T-helper 1 cell treated with Interleukin-12 subunit alpha and Interleukin-12 subunit beta and Interleukin-4 antibody, amounts not matched to agents 30 μg/mL and 1 μg/mL, for 36 hours (primary cell): ENCODE measurements at regions not wholly inside any gene's neighbourhood (a gene's known extent, or its start where the extent isn't known, plus 50 kb on each side); places are given as distances from the start of the nearest gene placed in this dataset.

Experiments
- H3K27ac Mint-ChIP-seq: one replicate; pipeline ENCODE4 v1.8.0; 2021; ENCODE audit warnings: mild to moderate bottlenecking, mixed read lengths
- H3K27me3 Mint-ChIP-seq: one replicate; pipeline ENCODE4 v1.8.0; 2021; ENCODE audit warnings: low read depth, mixed read lengths
- H3K36me3 Mint-ChIP-seq: one replicate; pipeline ENCODE4 v1.8.0; 2021; ENCODE audit warnings: low read depth, mixed read lengths
- H3K4me1 Mint-ChIP-seq: one replicate; pipeline ENCODE4 v1.8.0; 2021; ENCODE audit warnings: low read depth, mixed read lengths
- H3K4me3 Mint-ChIP-seq: one replicate; pipeline ENCODE4 v1.8.0; 2021; ENCODE audit warnings: mild to moderate bottlenecking, moderate library complexity, mixed read lengths
- H3K9me3 Mint-ChIP-seq: one replicate; pipeline ENCODE4 v1.8.0; 2021; ENCODE audit warnings: mixed read lengths

DNA sequence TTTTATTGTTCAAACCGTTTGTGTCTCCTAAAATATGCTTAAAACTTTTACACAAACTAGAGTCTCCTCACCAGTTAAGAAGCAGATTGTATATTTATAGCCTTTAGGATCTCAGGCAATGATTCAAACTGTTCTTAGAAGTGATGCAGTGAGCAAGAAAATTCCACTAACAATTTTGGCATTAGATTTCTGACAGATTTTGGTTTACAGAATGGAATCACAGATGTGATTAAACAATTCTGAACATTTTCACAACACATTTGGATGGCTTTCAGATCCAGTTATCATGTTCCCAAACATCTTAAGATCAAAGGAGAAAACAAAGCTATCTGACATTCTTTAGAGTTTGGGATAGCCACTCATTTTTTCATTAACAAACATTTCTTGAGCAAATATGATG is 181.7 kb upstream of the RIOK2 start:
- Mint-ChIP-seq H3K4me1 (no peaks in the 10 kb centered on the region), H3K27me3 (no peaks in the 10 kb centered on the region), H3K27ac (no peak overlapping the region), H3K4me3 (no peak overlapping the region), H3K9me3 (no peaks in the 10 kb centered on the region), H3K36me3 (no peaks in the 10 kb centered on the region)

DNA sequence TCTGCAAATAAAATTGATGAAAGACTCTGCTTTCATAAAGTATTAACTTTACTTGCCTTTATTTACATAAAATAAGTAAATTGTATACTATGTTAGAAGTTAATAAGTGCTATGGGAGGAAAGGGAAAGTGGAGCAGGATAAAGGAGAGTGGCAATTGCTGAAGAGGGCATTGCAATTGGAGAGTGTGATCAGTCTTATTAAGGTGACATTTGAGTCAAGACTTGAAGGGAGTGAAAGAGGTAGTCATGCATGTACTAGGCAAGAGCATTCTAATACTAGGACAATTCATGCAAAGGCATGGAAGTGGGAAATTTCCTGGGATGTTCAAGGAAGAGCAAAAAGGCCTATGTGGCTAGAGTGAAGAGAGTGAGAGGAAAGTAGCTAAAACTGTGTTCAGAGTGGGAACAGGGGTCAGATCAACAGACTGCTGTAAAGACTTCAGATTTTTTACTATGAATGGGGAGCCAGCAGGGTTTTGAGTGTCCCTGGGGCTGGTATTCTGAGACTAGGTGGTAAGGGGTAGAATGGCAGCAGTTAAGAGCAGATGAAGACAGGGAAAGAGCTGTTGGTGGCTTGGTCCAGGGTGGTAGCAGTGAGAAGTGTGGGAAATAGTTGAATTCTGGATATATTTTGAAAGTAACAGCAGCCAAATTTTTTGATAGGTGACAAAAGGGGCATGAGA is 182.3 kb upstream of the RIOK2 start:
- H3K4me3 Mint-ChIP-seq = no peak overlapping the region
- H3K27me3 Mint-ChIP-seq = no peaks in the 10 kb centered on the region
- H3K9me3 Mint-ChIP-seq = no peaks in the 10 kb centered on the region
- no peak overlapping the region for H3K27ac Mint-ChIP-seq
- no peaks in the 10 kb centered on the region for H3K4me1 Mint-ChIP-seq
- no peaks in the 10 kb centered on the region for H3K36me3 Mint-ChIP-seq

DNA sequence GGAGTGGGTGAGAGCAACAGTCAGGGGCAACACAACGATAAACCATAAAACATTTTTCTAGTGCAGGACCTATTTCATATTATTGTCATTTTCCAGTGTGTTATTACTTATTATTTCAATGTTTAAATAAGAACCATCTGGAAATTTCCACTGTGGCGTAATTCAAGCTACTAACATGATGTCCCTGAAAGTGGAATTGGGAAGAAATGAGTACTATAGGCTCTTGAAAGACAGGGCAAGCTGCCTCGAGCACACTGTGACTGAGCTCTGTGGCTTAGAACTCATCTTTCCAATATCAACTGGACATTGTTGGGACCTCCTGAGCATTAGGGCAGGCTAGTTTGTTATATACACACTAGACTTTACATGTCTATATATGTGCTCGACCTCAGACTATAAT is 182.9 kb upstream of the RIOK2 start:
- H3K9me3 Mint-ChIP-seq = no peaks in the 10 kb centered on the region
- H3K27ac Mint-ChIP-seq = no peak overlapping the region
- H3K4me1 Mint-ChIP-seq = no peaks in the 10 kb centered on the region
- no peak overlapping the region for H3K4me3 Mint-ChIP-seq
- H3K27me3 Mint-ChIP-seq = no peaks in the 10 kb centered on the region
- H3K36me3 Mint-ChIP-seq = no peaks in the 10 kb centered on the region

DNA sequence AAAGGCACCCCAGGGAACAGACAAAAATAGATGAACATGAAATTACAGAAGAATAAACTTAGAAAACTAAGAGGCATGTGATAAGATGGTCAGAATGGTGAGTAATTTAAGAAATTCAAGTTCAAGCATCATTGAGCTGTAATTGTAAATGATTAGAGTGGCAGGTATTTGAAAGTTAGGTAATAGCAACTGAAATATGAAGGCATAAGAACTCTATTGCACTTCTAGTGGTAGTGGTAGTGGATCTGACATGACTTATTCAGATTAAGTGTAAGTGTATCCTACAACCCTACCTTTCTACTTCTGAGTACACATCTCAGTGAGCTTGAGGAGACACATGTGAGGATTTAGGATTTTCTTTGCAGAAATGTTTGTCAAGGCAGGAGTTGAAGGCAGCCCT is 192.9 kb upstream of the RIOK2 start:
- no peak overlapping the region for H3K4me3 Mint-ChIP-seq
- H3K4me1 Mint-ChIP-seq = no peaks in the 10 kb centered on the region
- H3K27ac Mint-ChIP-seq = no peak overlapping the region
- H3K27me3 Mint-ChIP-seq = no peaks in the 10 kb centered on the region
- H3K9me3 Mint-ChIP-seq = no peaks in the 10 kb centered on the region
- no peaks in the 10 kb centered on the region for H3K36me3 Mint-ChIP-seq

DNA sequence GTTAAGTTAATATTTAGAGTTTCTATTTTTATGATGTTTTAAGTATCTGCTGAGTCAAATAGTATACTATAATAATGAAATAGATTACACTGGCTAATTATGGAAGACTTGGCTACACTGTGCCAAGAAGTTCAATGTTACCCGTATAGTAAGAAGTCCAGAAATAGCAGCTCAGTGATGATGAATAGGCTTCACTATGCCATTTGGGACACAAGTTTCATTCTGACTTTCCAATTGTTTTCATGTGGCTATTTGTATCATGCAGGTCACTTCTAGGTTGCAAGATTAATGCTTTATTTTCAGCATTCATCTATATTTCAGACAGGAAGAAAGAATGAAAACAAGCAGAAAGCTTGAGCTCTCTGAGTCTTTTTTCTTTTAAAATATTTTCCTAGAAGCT is 194.5 kb upstream of the RIOK2 start:
- Mint-ChIP-seq H3K9me3 (no peaks in the 10 kb centered on the region), H3K4me1 (no peaks in the 10 kb centered on the region), H3K27me3 (no peaks in the 10 kb centered on the region), H3K36me3 (no peaks in the 10 kb centered on the region), H3K4me3 (no peak overlapping the region), H3K27ac (no peak overlapping the region)

DNA sequence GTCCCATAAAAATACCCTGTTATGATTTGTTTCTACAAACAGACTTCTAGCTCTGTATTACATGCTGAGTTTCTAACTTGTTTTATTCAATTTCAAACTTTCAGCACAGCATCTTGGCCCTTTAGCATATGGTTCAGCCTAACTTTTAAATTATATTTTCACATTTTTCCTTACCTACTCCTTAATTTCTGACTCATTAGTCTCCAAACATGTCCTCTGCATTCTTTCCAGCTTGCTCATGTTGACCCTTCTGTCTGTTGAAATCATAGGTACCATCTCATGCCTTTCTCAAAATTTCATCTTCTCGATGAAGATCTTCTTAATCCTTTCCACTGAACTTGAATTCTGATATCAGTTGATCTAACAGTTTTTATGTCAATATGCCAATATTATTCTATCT is 200.9 kb upstream of the RIOK2 start:
- H3K4me3 Mint-ChIP-seq = no peak overlapping the region
- no peaks in the 10 kb centered on the region for H3K9me3 Mint-ChIP-seq

DNA sequence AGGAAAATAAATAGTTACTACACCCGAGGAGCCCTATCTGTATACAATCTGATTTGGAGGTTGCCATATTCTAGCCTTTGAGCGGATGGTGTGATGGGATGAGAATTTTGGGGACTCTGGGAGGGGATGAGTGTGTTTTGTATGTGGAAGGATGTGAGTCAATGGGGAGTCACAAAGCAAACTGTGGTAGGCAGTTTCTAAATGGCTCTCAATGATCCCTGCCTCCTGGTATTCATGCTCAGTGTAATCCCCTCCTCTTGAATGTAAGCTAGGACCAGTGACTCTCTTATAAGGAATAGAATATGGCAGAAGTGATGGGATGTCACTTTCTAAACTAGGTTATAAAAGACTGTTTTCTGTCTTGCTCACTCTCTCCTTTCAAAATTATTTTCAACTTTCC is 205.7 kb upstream of the RIOK2 start:
- no peaks in the 10 kb centered on the region for H3K36me3 Mint-ChIP-seq
- H3K27me3 Mint-ChIP-seq = no peaks in the 10 kb centered on the region
- H3K4me3 Mint-ChIP-seq = no peak overlapping the region
- H3K4me1 Mint-ChIP-seq = no peaks in the 10 kb centered on the region
- H3K9me3 Mint-ChIP-seq = no peaks in the 10 kb centered on the region
- no peak overlapping the region for H3K27ac Mint-ChIP-seq

More for the DNA sequence above, 200.9 kb upstream of the RIOK2 start:
- Mint-ChIP-seq H3K4me1 (no peaks in the 10 kb centered on the region), H3K27me3 (no peaks in the 10 kb centered on the region), H3K27ac (no peak overlapping the region), H3K36me3 (no peaks in the 10 kb centered on the region)

DNA sequence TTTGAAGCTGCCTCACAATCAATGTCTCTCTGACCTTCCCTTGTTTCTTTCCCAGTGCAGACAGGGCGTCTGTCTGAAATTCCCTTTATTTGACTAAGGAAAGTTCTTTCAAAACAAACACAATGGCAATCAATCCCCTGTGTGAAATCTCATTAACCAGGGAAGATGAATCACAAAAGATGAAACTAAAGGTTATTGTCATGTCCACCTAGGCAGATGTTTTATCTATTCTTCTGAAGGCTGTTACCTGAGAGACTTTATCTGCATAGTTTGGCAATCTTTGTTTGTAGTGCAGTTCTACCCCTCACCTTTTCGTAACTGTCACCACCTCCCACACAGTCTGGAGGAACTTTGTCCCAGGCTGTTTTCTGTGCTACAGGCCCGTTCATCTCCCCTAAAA is 217.5 kb upstream of the RIOK2 start:
- Mint-ChIP-seq H3K27ac (no peak overlapping the region), H3K36me3 (no peaks in the 10 kb centered on the region), H3K4me1 (no peaks in the 10 kb centered on the region), H3K4me3 (no peak overlapping the region), H3K27me3 (no peaks in the 10 kb centered on the region), H3K9me3 (no peaks in the 10 kb centered on the region)

DNA sequence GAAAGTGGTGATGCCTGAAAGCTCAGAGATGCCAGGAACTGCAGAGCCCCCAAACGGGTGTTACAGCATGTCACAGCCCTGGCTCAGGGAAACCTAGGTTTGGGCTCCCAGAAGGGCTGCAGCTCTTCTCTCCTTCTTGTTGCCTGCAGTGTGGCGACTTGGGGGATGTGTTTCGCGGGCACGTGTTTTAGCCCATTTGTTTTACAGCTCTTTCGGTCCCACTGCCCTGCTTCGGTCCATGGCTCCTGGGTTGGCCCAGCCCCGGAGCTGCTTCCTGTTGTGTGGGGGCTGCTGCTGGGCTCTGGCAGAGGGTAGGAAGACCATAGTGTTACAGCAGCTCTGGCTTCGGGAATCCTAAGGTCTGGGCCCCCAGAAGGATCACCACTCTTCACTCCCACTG is 222.9 kb upstream of the RIOK2 start:
- H3K4me1 Mint-ChIP-seq = no peaks in the 10 kb centered on the region
- H3K9me3 Mint-ChIP-seq = no peaks in the 10 kb centered on the region
- no peak overlapping the region for H3K4me3 Mint-ChIP-seq
- no peak overlapping the region for H3K27ac Mint-ChIP-seq
- no peaks in the 10 kb centered on the region for H3K36me3 Mint-ChIP-seq
- no peaks in the 10 kb centered on the region for H3K27me3 Mint-ChIP-seq

DNA sequence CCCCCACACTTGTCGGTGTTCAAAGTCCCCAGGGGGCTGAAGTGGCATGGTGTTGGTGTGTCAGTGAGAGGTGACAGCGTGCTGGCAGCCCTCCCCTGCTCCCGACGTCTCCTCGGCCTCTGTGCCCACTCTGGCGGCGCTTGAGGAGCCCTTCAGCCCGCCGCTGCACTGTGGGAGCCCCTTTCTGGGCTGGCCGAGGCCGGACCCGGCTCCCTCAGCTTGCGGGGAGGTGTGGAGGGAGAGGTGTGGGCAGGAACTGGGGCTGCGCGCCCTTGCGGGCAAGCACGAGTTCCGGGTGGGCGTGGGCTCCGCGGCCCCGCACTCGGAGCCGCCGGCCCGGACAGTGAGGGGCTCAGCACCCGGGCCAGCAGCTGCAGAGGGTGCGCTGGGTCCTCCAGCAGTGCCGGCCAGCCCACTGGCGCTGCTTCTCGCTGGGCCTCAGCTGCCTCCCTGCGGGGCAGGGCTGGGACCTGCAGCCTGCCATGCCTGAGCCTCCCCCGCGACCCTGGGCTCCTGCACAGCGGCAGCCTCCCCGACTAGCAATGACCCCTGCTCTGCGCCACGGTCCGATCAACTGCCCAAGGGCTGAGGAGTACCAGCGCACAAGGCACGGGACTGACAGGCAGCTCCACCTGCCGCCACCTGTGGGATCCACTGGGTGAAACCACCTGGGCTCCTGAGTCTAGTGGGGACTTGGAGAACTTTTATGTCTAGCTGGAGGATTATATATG is 224.1 kb upstream of the RIOK2 start:
- H3K27ac Mint-ChIP-seq = no peak overlapping the region
- no peaks in the 10 kb centered on the region for H3K27me3 Mint-ChIP-seq
- H3K4me1 Mint-ChIP-seq = no peaks in the 10 kb centered on the region
- H3K9me3 Mint-ChIP-seq = no peaks in the 10 kb centered on the region
- no peaks in the 10 kb centered on the region for H3K36me3 Mint-ChIP-seq
- H3K4me3 Mint-ChIP-seq = no peak overlapping the region

DNA sequence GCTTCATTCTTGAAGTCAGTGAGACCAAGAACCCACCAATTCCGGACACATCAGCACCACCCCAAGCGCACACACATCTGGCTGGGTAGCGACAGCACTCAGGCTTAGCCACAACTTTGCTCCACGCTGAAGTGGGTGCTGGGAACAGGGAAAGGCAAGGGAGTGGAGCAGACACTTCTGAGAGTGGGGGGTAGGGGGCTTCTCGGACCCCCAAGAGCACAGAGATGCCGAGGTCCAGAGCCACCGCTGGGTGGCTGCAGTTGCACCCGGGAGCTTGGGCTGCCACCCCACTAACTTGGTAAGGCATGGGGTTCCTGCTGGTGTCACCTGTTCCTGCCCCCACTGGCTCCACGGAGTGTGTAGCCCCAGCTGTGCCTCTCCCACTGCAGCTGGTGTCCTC is 225.3 kb upstream of the RIOK2 start:
- Mint-ChIP-seq H3K27ac (no peak overlapping the region), H3K4me1 (no peaks in the 10 kb centered on the region), H3K9me3 (no peaks in the 10 kb centered on the region), H3K36me3 (no peaks in the 10 kb centered on the region), H3K4me3 (no peak overlapping the region), H3K27me3 (peaks cover 3% of the 10 kb centered on the region)

DNA sequence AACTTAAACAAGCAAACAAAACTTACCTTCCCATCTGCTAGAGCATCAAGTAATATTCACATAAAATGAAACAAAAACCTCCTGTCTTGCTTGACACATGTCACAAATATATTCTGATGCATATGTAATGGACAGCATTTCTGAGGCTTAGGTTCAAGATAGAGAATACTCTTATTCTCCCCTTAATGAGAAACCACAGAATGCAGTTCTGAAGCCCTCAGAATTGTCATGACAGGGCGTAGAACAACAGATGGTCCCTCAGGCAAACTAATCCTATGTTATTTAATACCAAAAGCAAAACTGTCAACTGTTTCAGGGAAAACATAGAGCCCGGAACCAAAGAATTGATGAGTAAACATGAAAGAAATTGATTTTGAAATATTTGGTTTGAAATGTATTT is 229.9 kb upstream of the RIOK2 start:
- Mint-ChIP-seq H3K4me1 (no peaks in the 10 kb centered on the region), H3K27ac (no peak overlapping the region), H3K36me3 (no peaks in the 10 kb centered on the region), H3K27me3 (peaks cover 8% of the 10 kb centered on the region), H3K9me3 (no peaks in the 10 kb centered on the region), H3K4me3 (no peak overlapping the region)

DNA sequence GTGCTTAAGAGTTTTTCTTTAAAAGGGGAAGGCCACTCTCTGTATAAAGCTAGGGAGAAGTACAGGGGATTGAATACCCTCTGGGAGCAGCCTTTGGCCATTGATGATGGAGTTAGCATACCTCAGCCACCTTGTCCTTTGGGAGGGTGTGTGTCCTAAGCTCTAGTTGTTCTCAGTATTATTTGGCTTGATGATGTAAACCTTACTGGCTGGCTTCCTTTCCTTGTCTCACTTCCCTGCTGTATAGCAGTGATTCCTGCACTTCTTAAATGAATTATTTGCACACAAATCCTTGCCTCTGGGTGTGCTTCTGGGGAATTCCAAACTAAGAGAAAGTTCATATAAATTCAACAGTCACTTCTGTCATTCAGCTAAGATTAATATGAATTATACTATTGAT is 234.9 kb upstream of the RIOK2 start:
- H3K27me3 Mint-ChIP-seq = peaks cover 6% of the 10 kb centered on the region
- H3K36me3 Mint-ChIP-seq = no peaks in the 10 kb centered on the region
- no peaks in the 10 kb centered on the region for H3K4me1 Mint-ChIP-seq
- no peak overlapping the region for H3K4me3 Mint-ChIP-seq
- H3K9me3 Mint-ChIP-seq = no peaks in the 10 kb centered on the region
- H3K27ac Mint-ChIP-seq = no peak overlapping the region

DNA sequence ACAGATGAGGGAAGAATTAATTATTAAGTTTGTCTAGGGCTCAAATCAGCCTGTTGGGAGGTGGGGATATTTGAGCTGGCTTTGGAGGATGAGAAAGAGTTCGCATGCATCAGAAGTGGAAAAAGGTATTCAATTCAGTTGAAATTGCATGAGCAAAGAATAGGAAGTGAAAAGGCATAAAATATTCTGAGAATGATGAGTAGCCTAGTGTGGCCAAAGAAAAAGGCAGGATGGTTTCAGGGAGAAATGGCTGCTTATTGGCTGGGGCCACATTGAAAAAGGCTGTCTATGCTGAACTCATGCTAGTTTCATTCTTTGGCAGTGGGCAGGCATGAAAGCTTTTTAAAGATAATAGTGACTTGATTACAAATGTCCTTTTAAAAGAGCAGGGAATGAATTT is 235.4 kb upstream of the RIOK2 start:
- H3K9me3 Mint-ChIP-seq = no peaks in the 10 kb centered on the region
- no peaks in the 10 kb centered on the region for H3K36me3 Mint-ChIP-seq
- H3K27ac Mint-ChIP-seq = no peak overlapping the region
- H3K4me1 Mint-ChIP-seq = no peaks in the 10 kb centered on the region
- H3K4me3 Mint-ChIP-seq = no peak overlapping the region
- H3K27me3 Mint-ChIP-seq = peaks cover 5% of the 10 kb centered on the region

DNA sequence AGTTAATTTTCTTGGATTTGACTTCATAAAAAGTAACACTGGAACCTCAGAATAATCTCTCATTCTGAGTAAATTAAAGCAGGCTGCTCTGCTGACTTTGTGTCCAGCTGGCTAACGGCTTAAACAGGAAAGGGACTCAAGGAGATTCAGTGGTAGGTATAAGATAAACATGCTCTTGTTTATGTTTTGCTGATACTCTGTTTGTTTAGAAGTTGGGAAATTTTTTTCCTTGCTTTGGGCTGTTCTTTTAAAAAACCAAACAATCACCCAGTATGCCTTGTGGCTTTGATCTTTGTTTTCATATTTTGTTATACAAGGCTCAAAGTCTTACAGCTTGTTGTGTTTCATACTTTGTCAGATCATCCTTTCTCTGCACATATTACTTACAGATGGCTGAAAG is 237.6 kb upstream of the RIOK2 start:
- Mint-ChIP-seq H3K9me3 (no peaks in the 10 kb centered on the region), H3K27ac (no peak overlapping the region), H3K4me1 (no peaks in the 10 kb centered on the region), H3K36me3 (no peaks in the 10 kb centered on the region), H3K4me3 (no peak overlapping the region), H3K27me3 (no peaks in the 10 kb centered on the region)
